ENCODE measurements at regions not wholly inside any gene's neighbourhood (a gene's known extent, or its start where the extent isn't known, plus 50 kb on each side); places are given as distances from the start of the nearest gene placed in this dataset.

- intact Hi-C loops (cut with micrococcal nuclease): no loop called here
These were observed 119.9 kb downstream of the FOXD1 start for GRCh38 chr5:73328640-73329039.

GRCh38 chr5:73327908-73328455, 120.6 kb downstream of the FOXD1 start:
- no peaks in the 10 kb centered on the region for H3K36me3 Mint-ChIP-seq (ENCODE audit: low read depth)
- DNase-seq (ENCODE audit: low spot score): no peak
- no peak overlapping the region for H3K27ac Mint-ChIP-seq
- intact Hi-C loops (cut with micrococcal nuclease): no loop called here
- H3K4me1 Mint-ChIP-seq (ENCODE audit: low read depth): no peaks in the 10 kb centered on the region
- H3K27me3 Mint-ChIP-seq (ENCODE audit: low read depth): peaks cover 6% of the 10 kb centered on the region
- H3K4me3 Mint-ChIP-seq (ENCODE audit: low read depth): no peak overlapping the region
- no peaks in the 10 kb centered on the region for H3K9me3 Mint-ChIP-seq

More at GRCh38 chr5:73328640-73329039, 119.9 kb downstream of the FOXD1 start:
- H3K27ac Mint-ChIP-seq: no peak overlapping the region
- no peak overlapping the region for H3K4me3 Mint-ChIP-seq (ENCODE audit: low read depth)
- no peaks in the 10 kb centered on the region for H3K9me3 Mint-ChIP-seq
- no peaks in the 10 kb centered on the region for H3K36me3 Mint-ChIP-seq (ENCODE audit: low read depth)
- H3K27me3 Mint-ChIP-seq (ENCODE audit: low read depth): peaks cover 4% of the 10 kb centered on the region
- DNase-seq (ENCODE audit: low spot score): no peak
- no peaks in the 10 kb centered on the region for H3K4me1 Mint-ChIP-seq (ENCODE audit: low read depth)

- no peaks in the 10 kb centered on the region for H3K9me3 Mint-ChIP-seq
- H3K27ac Mint-ChIP-seq: no peak overlapping the region
- DNase-seq (ENCODE audit: low spot score): no peak
- peaks cover 4% of the 10 kb centered on the region for H3K27me3 Mint-ChIP-seq (ENCODE audit: low read depth)
- no peak overlapping the region for H3K4me3 Mint-ChIP-seq (ENCODE audit: low read depth)
- no peaks in the 10 kb centered on the region for H3K36me3 Mint-ChIP-seq (ENCODE audit: low read depth)
- H3K4me1 Mint-ChIP-seq (ENCODE audit: low read depth): no peaks in the 10 kb centered on the region
- intact Hi-C loops (cut with micrococcal nuclease): no loop called here
These were observed 123.0 kb downstream of the FOXD1 start for GRCh38 chr5:73325546-73325945.

DNA sequence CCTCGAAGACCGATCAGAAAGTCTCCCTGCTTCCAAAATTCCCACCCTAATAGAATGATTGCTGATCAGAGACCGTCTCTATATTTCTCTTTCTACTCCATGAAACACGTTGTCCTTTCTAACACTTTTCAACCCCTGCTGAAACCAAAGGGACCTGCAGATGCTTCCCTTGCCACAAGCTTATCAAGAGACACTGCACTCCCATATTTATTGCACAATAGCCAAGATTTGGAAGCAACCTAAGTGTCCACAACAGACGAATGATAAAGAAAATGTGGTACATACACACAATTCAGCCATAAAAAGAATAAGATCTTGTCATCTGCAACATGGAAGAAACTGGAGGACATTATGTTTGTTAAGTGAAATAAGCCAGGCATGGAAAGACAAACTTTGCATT, 125.1 kb downstream of the FOXD1 start:
- Mint-ChIP-seq H3K36me3 (ENCODE audit: low read depth) (no peaks in the 10 kb centered on the region), H3K4me1 (ENCODE audit: low read depth) (no peaks in the 10 kb centered on the region), H3K27me3 (ENCODE audit: low read depth) (peaks cover 7% of the 10 kb centered on the region), H3K4me3 (ENCODE audit: low read depth) (no peak overlapping the region), H3K27ac (no peak overlapping the region), H3K9me3 (no peaks in the 10 kb centered on the region)
- intact Hi-C loops (cut with micrococcal nuclease): no loop called here
- no peak for DNase-seq (ENCODE audit: low spot score)

- no peak overlapping the region for H3K27ac Mint-ChIP-seq
- H3K4me1 Mint-ChIP-seq (ENCODE audit: low read depth): no peaks in the 10 kb centered on the region
- DNase-seq (ENCODE audit: low spot score): no peak
- intact Hi-C loops (cut with micrococcal nuclease): no loop called here
- no peaks in the 10 kb centered on the region for H3K36me3 Mint-ChIP-seq (ENCODE audit: low read depth)
- no peak overlapping the region for H3K4me3 Mint-ChIP-seq (ENCODE audit: low read depth)
- peaks cover 9% of the 10 kb centered on the region for H3K27me3 Mint-ChIP-seq (ENCODE audit: low read depth)
- no peaks in the 10 kb centered on the region for H3K9me3 Mint-ChIP-seq
These were observed 126.0 kb downstream of the FOXD1 start for GRCh38 chr5:73322437-73323076.

DNA sequence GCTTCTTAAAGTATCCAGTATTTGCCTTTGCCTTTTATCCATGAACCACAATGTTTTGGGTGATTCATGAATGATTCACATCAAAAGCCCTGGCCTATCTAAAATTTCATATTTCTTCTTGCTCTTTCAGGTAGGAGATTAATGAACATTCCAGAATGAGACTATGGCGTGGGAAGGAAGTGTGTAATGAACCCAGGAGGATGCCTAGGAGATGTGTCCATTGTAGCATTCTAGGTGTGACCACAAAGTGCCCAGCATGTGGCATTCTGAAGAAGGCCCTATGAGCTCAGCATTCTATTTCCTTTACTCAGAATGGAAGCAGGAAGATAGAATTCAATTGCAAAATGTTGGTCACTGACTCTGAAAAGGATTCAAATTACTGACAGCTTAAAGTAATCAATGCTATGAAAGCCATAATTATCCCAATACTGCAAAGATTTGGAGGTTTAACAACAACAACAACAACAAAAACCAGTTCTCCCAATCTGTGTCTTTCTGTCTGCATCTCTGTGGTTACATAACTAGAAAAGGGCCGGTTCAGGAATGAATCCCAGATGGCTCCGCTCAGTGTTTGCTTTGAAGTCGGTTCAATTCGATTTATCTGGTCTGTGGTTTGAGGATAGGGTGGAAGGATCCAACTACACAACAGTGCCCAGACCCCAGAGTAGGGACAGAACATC, 126.7 kb downstream of the FOXD1 start:
- no peak overlapping the region for H3K27ac Mint-ChIP-seq
- intact Hi-C loops (cut with micrococcal nuclease): no loop called here

DNA sequence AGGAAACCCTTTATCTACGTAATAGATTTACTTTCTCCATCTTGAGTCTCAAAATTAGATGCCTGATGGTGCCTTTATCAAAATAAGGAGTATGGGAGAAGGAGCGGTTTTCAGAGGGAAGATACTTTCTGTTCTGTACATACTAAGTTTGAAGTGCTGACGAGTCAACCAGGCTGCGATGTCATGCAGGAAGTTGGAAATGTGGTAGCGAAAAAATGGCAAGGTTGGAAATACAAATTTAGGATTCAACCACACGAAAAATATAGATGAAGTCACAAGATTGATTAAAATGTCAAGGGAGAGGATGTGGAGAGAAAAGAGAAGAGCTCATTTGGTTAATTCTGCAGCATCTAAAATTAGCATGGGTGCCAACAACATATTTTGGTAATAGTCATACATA, 129.5 kb downstream of the FOXD1 start:
- Mint-ChIP-seq H3K27me3 (ENCODE audit: low read depth) (peaks cover 19% of the 10 kb centered on the region), H3K4me1 (ENCODE audit: low read depth) (no peaks in the 10 kb centered on the region)
- intact Hi-C loops (cut with micrococcal nuclease): no loop called here

More for the DNA sequence above, 126.7 kb downstream of the FOXD1 start:
- no peaks in the 10 kb centered on the region for H3K9me3 Mint-ChIP-seq
- H3K27me3 Mint-ChIP-seq (ENCODE audit: low read depth): peaks cover 12% of the 10 kb centered on the region
- no peak for DNase-seq (ENCODE audit: low spot score)
- no peak overlapping the region for H3K4me3 Mint-ChIP-seq (ENCODE audit: low read depth)
- no peaks in the 10 kb centered on the region for H3K4me1 Mint-ChIP-seq (ENCODE audit: low read depth)
- no peaks in the 10 kb centered on the region for H3K36me3 Mint-ChIP-seq (ENCODE audit: low read depth)

DNA sequence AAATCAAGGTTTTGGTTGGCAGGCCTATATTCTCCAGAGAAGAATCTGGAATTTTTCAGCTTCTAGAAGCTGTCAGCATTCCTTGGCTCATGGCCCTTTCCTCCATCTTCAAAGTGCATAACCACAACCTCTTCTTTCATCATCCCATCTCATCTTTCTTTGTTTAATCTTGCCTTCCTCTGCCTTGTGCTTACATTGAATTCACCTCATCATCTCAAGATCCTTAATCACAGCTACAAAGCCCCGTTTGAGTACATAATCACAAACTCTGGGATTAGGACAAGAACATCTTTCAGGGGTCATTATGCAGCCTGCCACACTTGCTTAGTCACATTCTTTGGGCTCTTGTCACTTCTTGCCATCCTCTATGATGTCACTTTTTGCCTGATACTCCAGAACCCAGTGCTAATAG, 130.3 kb downstream of the FOXD1 start:
- no peak for DNase-seq (ENCODE audit: low spot score)
- intact Hi-C loops (cut with micrococcal nuclease): no loop called here
- H3K4me3 Mint-ChIP-seq (ENCODE audit: low read depth): no peak overlapping the region
- H3K27ac Mint-ChIP-seq: no peak overlapping the region
- H3K9me3 Mint-ChIP-seq: no peaks in the 10 kb centered on the region
- no peaks in the 10 kb centered on the region for H3K36me3 Mint-ChIP-seq (ENCODE audit: low read depth)
- peaks cover 25% of the 10 kb centered on the region for H3K27me3 Mint-ChIP-seq (ENCODE audit: low read depth)
- H3K4me1 Mint-ChIP-seq (ENCODE audit: low read depth): no peaks in the 10 kb centered on the region

More for the DNA sequence above, 129.5 kb downstream of the FOXD1 start:
- Mint-ChIP-seq H3K4me3 (ENCODE audit: low read depth) (no peak overlapping the region), H3K9me3 (no peaks in the 10 kb centered on the region), H3K27ac (no peak overlapping the region), H3K36me3 (ENCODE audit: low read depth) (no peaks in the 10 kb centered on the region)
- no peak for DNase-seq (ENCODE audit: low spot score)

DNA sequence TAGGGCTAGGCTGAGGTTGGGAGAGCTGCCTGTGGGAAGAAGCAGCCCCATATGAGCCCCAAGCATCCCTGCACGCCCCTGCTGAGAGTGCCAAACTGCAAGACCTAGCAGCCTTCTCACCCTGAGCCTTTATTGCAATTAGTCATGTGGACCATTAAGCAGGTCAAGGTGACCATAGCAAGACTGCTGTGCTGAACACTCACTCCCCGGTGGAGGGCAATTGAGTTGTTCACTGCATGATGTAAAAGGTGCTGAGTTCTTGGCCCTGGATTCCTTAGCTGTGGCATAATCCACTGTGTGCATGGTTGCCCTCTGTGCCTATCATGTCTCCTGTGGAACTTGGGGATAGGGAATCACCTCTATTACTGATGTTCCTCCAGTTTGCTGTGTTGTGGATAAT, 131.1 kb downstream of the FOXD1 start:
- no peak overlapping the region for H3K4me3 Mint-ChIP-seq (ENCODE audit: low read depth)
- H3K27me3 Mint-ChIP-seq (ENCODE audit: low read depth): peaks cover 32% of the 10 kb centered on the region
- intact Hi-C loops (cut with micrococcal nuclease): no loop called here
- DNase-seq (ENCODE audit: low spot score): no peak
- H3K36me3 Mint-ChIP-seq (ENCODE audit: low read depth): no peaks in the 10 kb centered on the region
- no peaks in the 10 kb centered on the region for H3K9me3 Mint-ChIP-seq
- H3K27ac Mint-ChIP-seq: no peak overlapping the region
- no peaks in the 10 kb centered on the region for H3K4me1 Mint-ChIP-seq (ENCODE audit: low read depth)

GRCh38 chr5:73314395-73315257, 134.0 kb downstream of the FOXD1 start:
- intact Hi-C loops (cut with micrococcal nuclease): loop anchor here (5.0 kb wide), 1 partner anchor 63 kb away; no protein-coding TSS in a partner anchor
- H3K27me3 Mint-ChIP-seq (ENCODE audit: low read depth): peaks cover 49% of the 10 kb centered on the region
- H3K9me3 Mint-ChIP-seq: no peaks in the 10 kb centered on the region
- H3K4me1 Mint-ChIP-seq (ENCODE audit: low read depth): no peaks in the 10 kb centered on the region
- H3K27ac Mint-ChIP-seq: no peak overlapping the region
- no peak for DNase-seq (ENCODE audit: low spot score)
- H3K4me3 Mint-ChIP-seq (ENCODE audit: low read depth): no peak overlapping the region
- H3K36me3 Mint-ChIP-seq (ENCODE audit: low read depth): no peaks in the 10 kb centered on the region

GRCh38 chr5:73312872-73313510, 135.6 kb downstream of the FOXD1 start:
- intact Hi-C loops (cut with micrococcal nuclease): loop anchor here (5.0 kb wide), 1 partner anchor 64 kb away; no protein-coding TSS in a partner anchor
- Mint-ChIP-seq H3K27me3 (ENCODE audit: low read depth) (peaks cover 47% of the 10 kb centered on the region), H3K9me3 (no peaks in the 10 kb centered on the region)

GRCh38 chr5:73312146-73312871, 136.3 kb downstream of the FOXD1 start:
- intact Hi-C loops (cut with micrococcal nuclease): loop anchor here (5.0 kb wide), 1 partner anchor 65 kb away; no protein-coding TSS in a partner anchor
- H3K4me1 Mint-ChIP-seq (ENCODE audit: low read depth): no peaks in the 10 kb centered on the region
- no peak for DNase-seq (ENCODE audit: low spot score)
- no peak overlapping the region for H3K4me3 Mint-ChIP-seq (ENCODE audit: low read depth)
- H3K27ac Mint-ChIP-seq: no peak overlapping the region
- H3K9me3 Mint-ChIP-seq: no peaks in the 10 kb centered on the region
- no peaks in the 10 kb centered on the region for H3K36me3 Mint-ChIP-seq (ENCODE audit: low read depth)
- H3K27me3 Mint-ChIP-seq (ENCODE audit: low read depth): peaks cover 52% of the 10 kb centered on the region

More at GRCh38 chr5:73312872-73313510, 135.6 kb downstream of the FOXD1 start:
- Mint-ChIP-seq H3K4me1 (ENCODE audit: low read depth) (no peaks in the 10 kb centered on the region), H3K4me3 (ENCODE audit: low read depth) (no peak overlapping the region), H3K36me3 (ENCODE audit: low read depth) (no peaks in the 10 kb centered on the region), H3K27ac (no peak overlapping the region)
- no peak for DNase-seq (ENCODE audit: low spot score)

Measured in activated T-helper 2 cell treated with anti-CD3 and anti-CD28 coated beads, Interferon-gamma antibody, Interleukin-2, Interleukin-4, amounts not matched to agents 10 μg/mL and 5 μg/mL and 100 μg/mL, durations not matched to agents 14 hours and 24 hours and 36 hours (primary cell).